ENCODE measurements at regions not wholly inside any gene's neighbourhood (a gene's known extent, or its start where the extent isn't known, plus 50 kb on each side); places are given as distances from the start of the nearest gene placed in this dataset.

DNA sequence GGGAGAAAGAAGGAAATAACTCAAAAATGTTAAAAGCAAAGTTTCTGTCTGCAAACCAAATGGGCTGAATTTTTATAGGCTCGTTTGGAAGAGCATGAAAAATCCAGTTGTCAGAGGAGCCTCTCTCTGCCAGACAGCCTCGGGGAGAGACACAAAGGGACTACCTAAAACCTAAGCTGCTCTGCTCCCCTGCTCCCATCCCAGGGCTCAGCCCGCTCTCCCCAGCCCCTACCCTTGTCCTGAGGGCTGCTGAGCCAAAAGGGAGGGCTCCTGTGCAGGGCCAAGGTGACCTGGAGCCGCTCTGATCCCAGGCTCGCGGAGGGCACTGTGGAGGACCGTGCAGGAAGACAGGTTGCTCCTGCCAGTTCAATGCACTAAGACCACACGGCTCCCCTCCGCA lies 96.7 kb upstream of the UQCRFS1 start:
- no peak overlapping the region for H3K9ac ChIP-seq (ENCODE audit: low read depth, low read length, poor library complexity)
- no peak overlapping the region for H3K4ac ChIP-seq (ENCODE audit: low read length)
- H4K8ac ChIP-seq (ENCODE audit: low read depth, low read length) = no peak overlapping the region
- peaks cover 0 to 11% of the 10 kb centered on the region in 2 donors for H3K4me1 ChIP-seq (ENCODE audit: control insufficient read depth in 2 of 2, insufficient read depth in 1 of 2, low read depth in 1 of 2, low read length in 2 of 2)
- peak overlapping the region; percentile 57 for H3K18ac ChIP-seq (ENCODE audit: low read length)
- H3K23ac ChIP-seq (ENCODE audit: low read depth, low read length, poor library complexity) = no peak overlapping the region
- H3K4me3 ChIP-seq (ENCODE audit: low read length in 2 of 2) = no peak overlapping the region
- no peak for DNase-seq (ENCODE audit: low spot score)
- H2BK5ac ChIP-seq (ENCODE audit: low read length) = no peak overlapping the region
- H2BK120ac ChIP-seq (ENCODE audit: low read depth, low read length) = no peak overlapping the region
- no peak overlapping the region for H3K27ac ChIP-seq (replicated peaks; ENCODE audit: low read length)
- H3K36me3 ChIP-seq (replicated peaks in 1 of 2; ENCODE audit: control insufficient read depth in 2 of 2, insufficient read depth in 2 of 2, low read length in 2 of 2) = no peaks in the 10 kb centered on the region
- no peaks in the 10 kb centered on the region for H3K79me1 ChIP-seq (ENCODE audit: low read depth, low read length)
- no peak overlapping the region for H2AK5ac ChIP-seq (ENCODE audit: low read depth, low read length)
- H3K9me3 ChIP-seq (replicated peaks in 1 of 2; ENCODE audit: control insufficient read depth in 2 of 2, insufficient read depth in 1 of 2, low read depth in 1 of 2, low read length in 2 of 2) = no peaks in the 10 kb centered on the region
- no peak overlapping the region for H3K14ac ChIP-seq (ENCODE audit: low read length)
- H3K27me3 ChIP-seq (ENCODE audit: control insufficient read depth in 3 of 3, insufficient read depth in 3 of 3, low read depth in 1 of 3, low read length in 3 of 3) = peaks cover 0 to 51% (median 8%) of the 10 kb centered on the region in 3 experiments
- no CpG with 5 or more reads among the region's 9 CpGs for WGBS, 2 donors (ENCODE audit: extremely low coverage in 2 of 2, insufficient read length in 2 of 2, insufficient replicate concordance in 1 of 2)
- H2AFZ ChIP-seq (ENCODE audit: low read length) = no peak overlapping the region
- no peak overlapping the region for H3K4me2 ChIP-seq (ENCODE audit: insufficient read depth, low read length, poor library complexity, severe bottlenecking)
- H4K91ac ChIP-seq (ENCODE audit: low read depth, low read length, poor library complexity) = no peak overlapping the region
- H2BK12ac ChIP-seq (ENCODE audit: low read length) = no peak overlapping the region
- no peak overlapping the region for H2BK15ac ChIP-seq (ENCODE audit: low read length)

- no peak overlapping the region for H2AFZ ChIP-seq (ENCODE audit: low read length)
- no peaks in the 10 kb centered on the region for H3K79me1 ChIP-seq (ENCODE audit: low read depth, low read length)
- H3K36me3 ChIP-seq (replicated peaks in 1 of 2; ENCODE audit: control insufficient read depth in 2 of 2, insufficient read depth in 2 of 2, low read length in 2 of 2) = no peaks in the 10 kb centered on the region
- no peak for DNase-seq (ENCODE audit: low spot score)
- H4K91ac ChIP-seq (ENCODE audit: low read depth, low read length, poor library complexity) = no peak overlapping the region
- H2BK12ac ChIP-seq (ENCODE audit: low read length) = no peak overlapping the region
- H3K4me2 ChIP-seq (ENCODE audit: insufficient read depth, low read length, poor library complexity, severe bottlenecking) = no peak overlapping the region
- H4K8ac ChIP-seq (ENCODE audit: low read depth, low read length) = no peak overlapping the region
- no peak overlapping the region for H3K23ac ChIP-seq (ENCODE audit: low read depth, low read length, poor library complexity)
- H3K4me1 ChIP-seq (ENCODE audit: control insufficient read depth in 2 of 2, insufficient read depth in 1 of 2, low read depth in 1 of 2, low read length in 2 of 2) = peaks cover 0 to 15% of the 10 kb centered on the region in 2 donors
- peaks cover 0 to 58% (median 8%) of the 10 kb centered on the region in 3 experiments for H3K27me3 ChIP-seq (ENCODE audit: control insufficient read depth in 3 of 3, insufficient read depth in 3 of 3, low read depth in 1 of 3, low read length in 3 of 3)
- no peak overlapping the region for H3K14ac ChIP-seq (ENCODE audit: low read length)
- H2BK15ac ChIP-seq (ENCODE audit: low read length) = no peak overlapping the region
- H3K18ac ChIP-seq (ENCODE audit: low read length) = no peak overlapping the region
- WGBS, 2 donors (ENCODE audit: extremely low coverage in 2 of 2, insufficient read length in 2 of 2, insufficient replicate concordance in 1 of 2) = no CpG with 5 or more reads among the region's 14 CpGs
- H2AK5ac ChIP-seq (ENCODE audit: low read depth, low read length) = no peak overlapping the region
- H3K9me3 ChIP-seq (replicated peaks in 1 of 2; ENCODE audit: control insufficient read depth in 2 of 2, insufficient read depth in 1 of 2, low read depth in 1 of 2, low read length in 2 of 2) = no peaks in the 10 kb centered on the region
- no peak overlapping the region for H3K4ac ChIP-seq (ENCODE audit: low read length)
- no peak overlapping the region for H3K4me3 ChIP-seq (ENCODE audit: low read length in 2 of 2)
- no peak overlapping the region for H3K9ac ChIP-seq (ENCODE audit: low read depth, low read length, poor library complexity)
- no peak overlapping the region for H2BK120ac ChIP-seq (ENCODE audit: low read depth, low read length)
- H2BK5ac ChIP-seq (ENCODE audit: low read length) = no peak overlapping the region
- H3K27ac ChIP-seq (replicated peaks; ENCODE audit: low read length) = no peak overlapping the region
Observed at GRCh38 chr19:29311191-29311790, 98.3 kb upstream of the UQCRFS1 start.

GRCh38 chr19:29315556-29316190 lies 102.7 kb upstream of the UQCRFS1 start:
- DNase-seq (ENCODE audit: low spot score) = no peak
- Histone ChIP-seq H3K9me3 (replicated peaks in 1 of 2; ENCODE audit: control insufficient read depth in 2 of 2, insufficient read depth in 1 of 2, low read depth in 1 of 2, low read length in 2 of 2) (no peaks in the 10 kb centered on the region), H4K91ac (ENCODE audit: low read depth, low read length, poor library complexity) (no peak overlapping the region), H3K4me1 (ENCODE audit: control insufficient read depth in 2 of 2, insufficient read depth in 1 of 2, low read depth in 1 of 2, low read length in 2 of 2) (peaks cover 0 to 12% of the 10 kb centered on the region in 2 donors), H3K4me2 (ENCODE audit: insufficient read depth, low read length, poor library complexity, severe bottlenecking) (no peak overlapping the region), H4K8ac (ENCODE audit: low read depth, low read length) (no peak overlapping the region), H2AK5ac (ENCODE audit: low read depth, low read length) (no peak overlapping the region), H3K27me3 (ENCODE audit: control insufficient read depth in 3 of 3, insufficient read depth in 3 of 3, low read depth in 1 of 3, low read length in 3 of 3) (peaks cover 0 to 37% (median 0%) of the 10 kb centered on the region in 3 experiments), H3K79me1 (ENCODE audit: low read depth, low read length) (no peaks in the 10 kb centered on the region), H3K9ac (ENCODE audit: low read depth, low read length, poor library complexity) (no peak overlapping the region), H2AFZ (ENCODE audit: low read length) (no peak overlapping the region), H3K14ac (ENCODE audit: low read length) (no peak overlapping the region), H3K18ac (ENCODE audit: low read length) (no peak overlapping the region), H3K23ac (ENCODE audit: low read depth, low read length, poor library complexity) (no peak overlapping the region), H3K27ac (replicated peaks; ENCODE audit: low read length) (no peak overlapping the region), H3K36me3 (replicated peaks in 1 of 2; ENCODE audit: control insufficient read depth in 2 of 2, insufficient read depth in 2 of 2, low read length in 2 of 2) (no peaks in the 10 kb centered on the region), H2BK12ac (ENCODE audit: low read length) (no peak overlapping the region), H3K4ac (ENCODE audit: low read length) (no peak overlapping the region), H2BK15ac (ENCODE audit: low read length) (no peak overlapping the region), H3K4me3 (ENCODE audit: low read length in 2 of 2) (no peak overlapping the region), H2BK120ac (ENCODE audit: low read depth, low read length) (no peak overlapping the region), H2BK5ac (ENCODE audit: low read length) (no peak overlapping the region)
- WGBS, 2 donors (ENCODE audit: extremely low coverage in 2 of 2, insufficient read length in 2 of 2, insufficient replicate concordance in 1 of 2) = no CpG with 5 or more reads among the region's 4 CpGs

DNA sequence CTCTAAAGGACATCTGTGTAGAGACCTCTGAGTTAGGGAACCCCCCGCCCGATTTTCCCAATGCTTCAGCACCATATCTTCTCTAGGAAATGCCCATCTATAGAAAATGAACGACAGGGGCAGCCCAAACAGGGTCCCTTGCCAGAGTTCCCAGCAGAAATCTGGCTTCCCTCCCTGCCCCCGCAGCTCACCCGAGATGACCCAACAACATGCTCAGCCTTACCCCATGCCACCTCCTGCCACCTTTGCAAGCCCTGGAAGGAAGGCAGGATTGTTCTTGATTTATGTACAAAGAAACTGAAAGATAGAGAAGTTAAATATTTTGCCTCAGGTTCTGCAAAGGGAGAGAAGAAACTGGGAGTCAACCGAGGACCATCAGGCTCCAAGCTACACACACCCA lies 105.6 kb upstream of the UQCRFS1 start:
- no peak for DNase-seq (ENCODE audit: low spot score)

More for the DNA sequence above, 105.6 kb upstream of the UQCRFS1 start:
- no peak overlapping the region for H2BK12ac ChIP-seq (ENCODE audit: low read length)
- H4K91ac ChIP-seq (ENCODE audit: low read depth, low read length, poor library complexity) = no peak overlapping the region
- no peak overlapping the region for H3K4me3 ChIP-seq (ENCODE audit: low read length in 2 of 2)
- peaks cover 0 to 6% of the 10 kb centered on the region in 2 donors for H3K4me1 ChIP-seq (ENCODE audit: control insufficient read depth in 2 of 2, insufficient read depth in 1 of 2, low read depth in 1 of 2, low read length in 2 of 2)
- H3K18ac ChIP-seq (ENCODE audit: low read length) = no peak overlapping the region
- no peak overlapping the region for H2BK15ac ChIP-seq (ENCODE audit: low read length)
- H3K9me3 ChIP-seq (replicated peaks in 1 of 2; ENCODE audit: control insufficient read depth in 2 of 2, insufficient read depth in 1 of 2, low read depth in 1 of 2, low read length in 2 of 2) = no peaks in the 10 kb centered on the region
- H3K27ac ChIP-seq (replicated peaks; ENCODE audit: low read length) = no peak overlapping the region
- H2AK5ac ChIP-seq (ENCODE audit: low read depth, low read length) = no peak overlapping the region
- peaks cover 0 to 17% (median 0%) of the 10 kb centered on the region in 3 experiments for H3K27me3 ChIP-seq (ENCODE audit: control insufficient read depth in 3 of 3, insufficient read depth in 3 of 3, low read depth in 1 of 3, low read length in 3 of 3)
- H4K8ac ChIP-seq (ENCODE audit: low read depth, low read length) = no peak overlapping the region
- no peak overlapping the region for H2BK120ac ChIP-seq (ENCODE audit: low read depth, low read length)
- no peak overlapping the region for H3K4ac ChIP-seq (ENCODE audit: low read length)
- WGBS, 2 donors (ENCODE audit: extremely low coverage in 2 of 2, insufficient read length in 2 of 2, insufficient replicate concordance in 1 of 2) = no CpG with 5 or more reads among the region's 6 CpGs
- H3K14ac ChIP-seq (ENCODE audit: low read length) = no peak overlapping the region
- H3K79me1 ChIP-seq (ENCODE audit: low read depth, low read length) = no peaks in the 10 kb centered on the region
- no peaks in the 10 kb centered on the region for H3K36me3 ChIP-seq (replicated peaks in 1 of 2; ENCODE audit: control insufficient read depth in 2 of 2, insufficient read depth in 2 of 2, low read length in 2 of 2)
- H2BK5ac ChIP-seq (ENCODE audit: low read length) = no peak overlapping the region
- no peak overlapping the region for H3K23ac ChIP-seq (ENCODE audit: low read depth, low read length, poor library complexity)
- no peak overlapping the region for H3K9ac ChIP-seq (ENCODE audit: low read depth, low read length, poor library complexity)
- H2AFZ ChIP-seq (ENCODE audit: low read length) = no peak overlapping the region
- no peak overlapping the region for H3K4me2 ChIP-seq (ENCODE audit: insufficient read depth, low read length, poor library complexity, severe bottlenecking)

All from neuronal stem cell (in vitro differentiated cells).